Ureter (tissue), 1 donor: ENCODE measurements at regions not wholly inside any gene's neighbourhood (a gene's known extent, or its start where the extent isn't known, plus 50 kb on each side); places are given as distances from the start of the nearest gene placed in this dataset.
"Not testable (repeated sequence)": the region's sequence is repeated elsewhere in the genome, so short reads cannot be mapped to it uniquely, and the experiment has no call there.

Source experiments
- DNase-seq: peaks from one replicate; pipeline ENCODE4 v3.0.0-alpha.2; 2020; ENCODE audit warnings: low spot score
- donor health status: DM: yes; HTN: yes; CAD: no.

DNA sequence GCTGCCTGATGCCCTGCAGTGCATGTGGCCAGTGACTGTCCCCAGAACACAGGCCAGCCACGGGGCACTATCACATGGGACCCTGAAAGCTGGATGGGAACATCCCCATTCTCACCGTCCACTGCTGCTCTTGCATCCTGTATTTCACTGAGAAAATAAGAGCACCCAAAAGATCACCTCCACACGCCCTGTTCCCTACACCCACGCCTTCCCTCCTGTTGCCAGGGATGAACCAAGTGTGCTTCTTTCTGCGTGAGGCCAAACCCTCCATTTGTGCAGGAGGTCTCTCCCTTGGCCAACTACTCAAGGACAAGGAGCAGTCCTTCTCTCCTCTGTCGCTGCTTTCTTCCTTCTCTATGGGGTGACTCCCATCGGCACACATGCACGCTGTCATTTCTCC lies 118.3 kb downstream of the LRRC37A3 start:
- DNase-seq, result not testable (repeated sequence)

DNA sequence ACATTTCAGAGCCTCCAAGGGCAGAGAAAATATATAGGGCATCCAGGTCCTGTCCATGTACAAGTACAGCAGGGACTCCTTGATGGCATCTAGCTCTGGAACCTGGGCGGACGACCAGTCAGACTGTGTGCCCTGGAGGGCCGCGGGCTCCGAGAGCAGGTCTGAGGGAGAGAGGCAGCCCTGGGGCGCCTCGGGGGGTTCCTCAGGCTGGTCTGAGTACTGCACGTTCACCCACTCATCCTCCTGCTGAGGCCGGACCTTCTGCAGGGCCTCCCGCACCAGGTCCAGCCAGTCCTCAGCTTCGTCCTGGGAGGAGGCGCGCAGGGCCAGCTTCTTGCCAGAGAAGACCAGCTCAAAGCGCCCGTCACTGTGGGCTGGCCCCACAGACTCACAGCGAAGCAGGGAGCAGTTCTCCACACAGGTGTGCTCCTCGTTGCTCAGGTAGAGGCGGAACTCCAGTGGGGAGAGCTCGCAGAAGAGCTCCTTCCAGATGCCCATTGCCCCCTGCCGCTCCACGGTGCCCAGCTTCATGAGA lies 118.8 kb downstream of the LRRC37A3 start:
- DNase-seq, result not testable (repeated sequence)

DNA sequence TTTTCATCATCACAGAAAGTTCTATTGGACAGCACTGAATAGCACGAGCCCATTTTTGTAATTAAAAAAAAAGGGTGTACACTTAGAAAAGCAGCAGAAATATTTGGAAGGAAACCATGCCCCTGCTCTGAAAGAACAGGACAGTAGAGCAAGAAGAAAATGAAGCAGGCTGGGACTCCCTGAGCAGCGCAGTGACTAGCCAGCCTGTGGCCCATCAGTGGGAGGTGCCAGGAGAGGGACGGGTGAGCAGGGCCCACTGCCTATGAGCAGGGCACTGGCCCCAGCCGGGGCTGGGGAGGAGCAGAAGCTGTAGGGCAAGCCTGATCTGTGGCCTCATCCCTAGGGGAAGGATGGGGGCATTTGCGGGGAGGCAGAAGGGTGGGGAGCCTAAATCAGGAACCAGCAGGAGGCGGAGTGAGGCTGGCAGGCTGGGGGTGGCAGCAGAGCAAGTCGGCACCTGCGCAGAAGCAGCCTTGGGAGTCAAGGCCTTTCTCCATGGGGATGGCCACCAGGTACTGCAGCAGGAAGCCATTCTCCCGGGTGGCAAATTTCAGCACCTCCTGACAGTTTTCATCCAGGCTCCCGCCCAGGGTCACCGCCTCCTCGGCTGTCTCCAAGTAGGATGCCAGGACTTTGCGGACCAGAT lies 119.6 kb downstream of the LRRC37A3 start:
- not testable (repeated sequence) for DNase-seq

DNA sequence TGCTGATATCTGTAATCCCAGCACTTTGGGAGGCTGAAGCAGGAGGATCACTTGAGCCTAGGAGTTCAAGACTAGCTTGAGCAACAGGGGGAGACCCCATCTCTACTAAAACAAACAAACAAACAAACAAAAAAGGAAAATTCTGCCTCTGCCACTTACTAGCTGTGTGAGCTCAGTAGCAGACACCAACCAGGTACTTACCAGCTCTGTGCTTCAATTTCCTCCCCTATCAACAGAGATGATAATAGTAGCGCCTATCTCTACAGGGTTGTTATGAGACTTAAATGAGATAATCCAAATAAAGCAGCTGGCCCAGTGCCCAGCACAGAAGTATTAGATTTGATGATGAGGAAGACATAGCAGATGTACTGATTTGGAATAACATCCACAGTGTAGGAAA lies 120.3 kb downstream of the LRRC37A3 start:
- DNase-seq, result not testable (repeated sequence)

DNA sequence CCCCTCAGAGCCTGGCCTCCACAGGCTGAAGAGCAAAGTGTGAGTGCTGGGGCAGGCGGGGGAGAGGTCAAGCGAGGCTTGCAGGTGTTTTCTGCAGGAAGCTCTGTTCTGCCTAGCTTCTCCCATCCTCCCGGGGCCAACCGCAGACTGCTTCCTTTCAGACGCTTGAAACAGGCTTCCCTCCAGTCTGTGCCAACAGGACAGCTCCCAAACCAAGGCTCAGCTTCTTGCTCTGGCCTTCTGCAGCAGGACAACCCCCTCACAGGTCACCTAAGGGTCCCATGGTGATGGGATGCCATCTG lies 120.8 kb downstream of the LRRC37A3 start:
- DNase-seq, result not testable (repeated sequence)

DNA sequence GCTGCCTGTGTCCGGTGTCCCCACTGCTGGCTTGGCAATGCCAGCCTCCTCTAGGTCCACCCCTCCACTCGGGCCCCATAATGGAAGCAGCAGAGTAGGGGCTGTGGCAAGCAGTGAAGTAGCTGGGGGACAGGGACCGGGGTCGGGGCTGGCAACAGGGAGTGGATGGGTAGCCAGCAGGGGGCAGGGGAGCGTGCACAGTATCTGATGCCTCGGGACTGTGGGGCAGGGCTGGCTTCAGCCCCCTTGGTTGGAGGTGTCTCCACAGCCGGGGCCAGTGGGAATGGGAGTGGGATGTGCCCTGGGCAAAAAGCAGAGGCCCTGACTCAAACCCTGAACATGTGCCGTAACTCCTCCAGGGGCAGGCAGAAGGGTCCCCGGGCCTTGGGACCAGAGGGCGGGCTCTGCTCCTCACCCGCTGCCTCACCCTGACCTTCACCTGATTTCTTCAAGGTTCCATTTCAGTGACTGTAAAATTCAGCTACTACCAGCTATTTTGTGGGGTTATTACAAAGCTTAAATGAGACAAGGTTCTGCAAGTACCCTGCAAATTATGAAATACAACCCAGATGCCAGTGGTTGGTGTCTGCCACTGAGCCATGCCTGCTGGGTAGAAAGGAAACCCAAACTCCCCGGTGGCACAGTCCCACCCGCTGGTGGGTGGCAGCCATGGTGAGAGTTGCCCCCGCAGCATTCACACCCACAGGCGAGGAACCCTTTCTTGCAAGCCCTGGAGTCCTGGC lies 121.4 kb downstream of the LRRC37A3 start:
- DNase-seq, result not testable (repeated sequence)

DNA sequence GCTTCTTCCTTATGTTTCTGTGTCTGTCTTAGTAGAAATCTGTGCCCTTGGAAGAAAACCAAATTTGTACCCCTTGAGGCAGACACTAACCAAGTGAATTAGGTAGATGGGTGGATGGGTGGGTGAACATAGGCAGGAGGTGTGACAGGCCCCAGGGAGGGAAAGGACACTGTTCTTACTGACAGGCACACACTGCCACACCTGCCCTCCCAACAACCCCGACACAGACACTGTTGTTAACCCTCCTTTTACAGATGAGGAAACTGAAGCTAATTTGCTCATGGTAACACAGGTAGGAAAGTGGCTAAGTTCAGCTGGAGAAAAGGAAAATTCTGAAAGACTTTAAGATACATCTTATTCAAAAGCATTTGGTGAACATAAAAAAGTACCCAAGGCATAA lies 123.9 kb downstream of the LRRC37A3 start:
- DNase-seq, result not testable (repeated sequence)

DNA sequence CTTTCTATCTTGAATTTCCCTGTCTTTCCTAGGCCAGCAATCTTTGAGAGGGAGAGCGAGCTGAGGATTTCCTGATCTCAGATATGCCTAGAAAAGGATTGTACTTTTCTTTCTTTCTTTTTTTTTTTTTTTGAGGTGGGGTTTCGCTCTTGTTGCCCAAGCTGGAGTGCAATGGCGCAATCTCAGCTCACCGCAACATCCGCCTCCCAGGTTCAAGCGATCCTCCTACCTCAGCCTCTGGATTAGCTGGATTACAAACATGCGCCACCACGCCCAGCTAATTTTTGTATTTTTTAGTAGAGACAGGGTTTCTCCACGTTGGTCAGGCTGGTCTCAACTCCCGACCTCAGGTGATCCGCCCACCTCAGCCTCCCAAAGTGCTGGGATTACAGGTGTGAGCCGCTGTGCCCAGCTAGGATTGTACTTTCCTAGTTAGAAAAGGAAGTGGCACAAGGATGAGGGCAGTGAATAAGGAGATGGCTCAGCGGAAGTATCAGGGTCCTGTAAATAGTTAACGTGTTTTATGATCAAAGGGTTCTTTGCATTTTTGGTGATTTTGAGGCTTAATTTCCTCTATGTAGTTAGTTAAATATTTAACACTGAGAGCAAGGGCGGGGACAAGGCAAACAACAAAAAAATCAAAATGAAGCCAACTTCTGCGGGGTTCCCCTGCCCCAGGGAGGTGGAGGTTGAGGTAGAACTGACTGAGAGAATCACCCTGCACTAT lies 124.6 kb downstream of the LRRC37A3 start:
- not testable (repeated sequence) for DNase-seq

DNA sequence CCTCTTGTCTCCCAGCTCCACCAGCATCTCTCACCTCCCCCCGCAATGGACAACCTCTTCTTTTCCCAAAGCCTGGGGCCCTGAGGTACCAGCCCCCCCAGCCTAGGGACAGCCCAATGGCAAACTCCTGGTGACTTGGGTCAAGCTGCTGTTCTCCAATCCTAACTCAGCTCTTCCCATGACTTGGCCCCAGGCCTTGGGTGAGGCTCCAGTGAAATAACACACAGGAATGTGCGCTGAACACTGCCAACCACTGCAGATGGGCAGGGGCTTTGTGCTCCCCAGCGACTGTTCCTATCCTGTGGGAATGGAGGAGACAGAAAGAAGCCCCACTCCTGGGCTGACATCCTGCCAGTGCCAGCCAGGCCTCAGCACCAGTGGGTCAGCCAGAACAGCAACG lies 125.2 kb downstream of the LRRC37A3 start:
- not testable (repeated sequence) for DNase-seq

DNA sequence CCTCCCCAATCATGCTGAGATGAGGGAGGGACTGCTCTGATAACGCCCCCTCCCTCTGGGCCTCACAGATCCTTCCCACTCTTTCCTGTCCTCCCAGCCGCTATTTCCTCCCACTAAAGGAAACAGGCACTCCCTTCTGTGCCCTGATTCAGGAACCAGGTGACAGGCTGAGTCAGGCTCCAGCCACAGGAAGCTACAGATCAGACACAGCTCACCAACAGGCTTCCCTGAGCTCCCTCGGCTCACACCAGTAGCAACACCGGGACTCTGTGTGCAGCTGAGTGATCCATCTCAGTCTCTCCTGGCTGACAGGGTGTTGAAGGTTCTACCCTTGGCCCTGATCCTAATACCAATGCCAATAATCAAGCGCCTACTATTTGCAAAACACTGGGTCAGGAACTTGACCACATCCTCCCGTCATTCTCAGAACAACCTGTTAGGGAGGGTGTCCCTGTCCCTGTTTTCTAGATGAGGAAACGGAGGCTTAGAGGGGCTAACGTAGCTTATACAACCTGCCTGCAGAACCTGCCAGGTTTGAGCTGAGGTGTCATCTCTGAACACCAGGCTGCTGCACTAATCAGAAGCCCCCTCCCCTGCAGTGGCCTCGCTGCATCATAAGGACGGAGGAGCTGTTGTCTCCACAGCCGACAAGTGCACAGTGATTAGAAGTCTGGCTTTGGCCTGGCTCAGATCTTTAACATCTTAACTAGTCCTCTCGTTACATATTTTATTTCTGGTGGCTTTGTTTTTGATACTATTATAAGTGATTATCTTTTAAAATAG lies 126.3 kb downstream of the LRRC37A3 start:
- not testable (repeated sequence) for DNase-seq

DNA sequence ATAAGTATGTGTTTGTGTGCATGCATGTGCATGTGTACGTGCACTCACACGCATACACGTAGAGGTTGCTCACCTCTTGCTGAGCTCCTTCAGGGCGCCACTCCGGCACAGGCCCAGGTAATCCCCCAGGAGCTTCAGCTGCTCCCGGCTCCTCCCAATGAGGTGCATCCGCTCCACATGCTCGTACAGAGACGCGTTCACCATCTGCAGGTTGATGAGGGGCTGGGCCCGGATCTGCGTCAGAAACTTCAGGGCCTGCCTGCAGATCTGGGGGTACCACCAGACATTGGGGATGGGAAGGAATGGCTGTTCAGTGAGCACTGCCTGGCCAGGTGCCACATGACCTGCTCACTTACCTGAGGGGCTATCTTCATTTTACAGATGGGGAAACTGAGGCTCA lies 127.0 kb downstream of the LRRC37A3 start:
- not testable (repeated sequence) for DNase-seq

DNA sequence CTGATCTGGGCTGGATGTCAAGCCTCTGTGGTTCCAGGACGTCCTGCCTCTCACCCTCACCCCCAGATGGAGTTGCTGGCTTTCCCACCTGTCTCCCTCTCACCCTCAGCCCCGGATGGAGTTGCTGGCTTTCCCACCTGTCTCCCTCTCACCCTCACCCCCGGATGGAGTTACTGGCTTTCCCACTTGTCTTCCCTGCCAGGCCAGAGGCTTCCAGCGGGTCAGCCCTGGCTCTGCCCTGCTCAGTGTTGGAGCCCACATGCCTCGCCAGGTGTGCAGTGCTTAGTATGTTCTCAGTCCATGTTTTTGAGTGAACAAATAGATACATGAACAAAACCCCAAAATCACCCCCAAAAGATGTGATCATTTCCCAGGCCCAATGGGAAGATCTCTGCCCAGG lies 127.6 kb downstream of the LRRC37A3 start:
- not testable (repeated sequence) for DNase-seq

DNA sequence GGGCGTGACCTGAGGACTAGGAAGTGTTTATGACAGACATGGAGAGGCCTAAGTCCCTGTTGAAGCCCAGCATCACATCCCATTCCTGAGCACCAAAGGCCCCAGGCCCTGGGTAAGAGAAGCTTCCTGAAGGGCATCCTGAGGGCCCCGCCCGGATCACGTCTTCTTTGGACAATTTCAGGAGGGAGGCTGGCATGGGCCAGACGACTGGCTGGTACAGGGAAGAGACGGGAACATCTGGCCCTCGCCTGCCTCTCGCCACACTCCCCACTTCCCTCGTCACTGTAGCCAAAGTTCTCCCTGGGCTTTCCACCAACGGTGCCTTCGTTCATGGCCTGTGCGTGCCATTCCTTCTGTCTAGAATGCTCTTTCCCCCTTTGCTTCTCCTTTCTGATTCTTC lies 128.1 kb downstream of the LRRC37A3 start:
- DNase-seq, result not testable (repeated sequence)

DNA sequence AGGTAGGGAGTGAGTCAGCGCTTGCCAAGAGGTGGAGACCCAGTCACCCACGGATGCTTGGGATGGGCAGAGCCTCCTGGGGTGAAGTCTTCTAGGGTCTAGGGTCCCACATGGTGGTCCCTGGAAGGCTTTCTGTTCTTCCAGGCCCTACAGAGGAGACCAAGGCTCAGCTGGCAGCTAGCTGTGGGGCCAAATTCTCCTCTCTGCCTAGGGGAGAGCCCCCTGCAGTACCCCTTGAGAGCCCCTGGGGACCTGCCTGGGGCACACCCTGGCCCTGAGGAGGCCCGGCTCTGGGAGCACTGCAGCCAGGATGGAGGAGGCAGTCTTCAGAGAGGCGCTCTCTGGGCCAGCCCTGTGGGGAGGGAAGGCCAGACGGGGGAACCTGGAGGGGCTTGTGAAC lies 128.6 kb upstream of the SMURF2 start:
- DNase-seq, result not testable (repeated sequence)

DNA sequence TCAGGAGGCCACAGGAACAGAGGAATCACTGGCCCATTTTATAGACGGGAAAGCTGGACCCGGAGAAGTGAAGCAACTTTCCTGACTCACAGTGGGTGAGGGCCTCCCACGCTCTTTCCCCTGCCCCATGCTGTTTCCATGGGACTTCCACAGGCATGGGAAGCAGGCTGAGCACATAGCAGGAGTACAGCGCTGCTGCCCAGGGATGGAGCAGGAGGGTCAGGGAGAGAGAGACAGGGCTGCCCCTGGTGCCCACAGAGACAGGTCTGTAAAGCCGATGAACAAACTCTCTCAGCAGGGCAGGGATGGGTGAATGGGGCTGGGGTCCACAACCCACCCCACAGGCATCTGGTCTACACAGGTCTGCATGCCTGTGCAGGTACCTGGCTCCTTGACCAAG lies 128.1 kb upstream of the SMURF2 start:
- not testable (repeated sequence) for DNase-seq

DNA sequence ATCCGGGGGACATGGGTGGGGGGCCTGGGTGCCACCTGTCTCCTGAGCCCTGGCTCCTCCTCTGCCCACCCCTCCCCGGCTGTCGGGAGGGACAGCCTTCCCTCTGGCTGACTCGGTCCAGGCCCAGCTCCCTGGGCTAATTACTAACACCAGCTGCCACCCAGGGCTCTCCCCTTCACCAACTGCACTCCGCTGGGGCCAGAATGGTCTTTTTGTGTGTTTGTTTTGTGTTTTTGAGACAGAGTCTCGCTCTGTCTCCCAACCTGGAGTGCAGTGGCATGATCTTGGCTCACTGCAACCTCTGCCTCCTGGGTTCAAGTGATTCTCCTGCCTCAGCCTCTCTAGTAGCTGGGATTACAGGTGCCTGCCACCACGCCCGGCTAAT lies 126.9 kb upstream of the SMURF2 start:
- DNase-seq, result not testable (repeated sequence)

DNA sequence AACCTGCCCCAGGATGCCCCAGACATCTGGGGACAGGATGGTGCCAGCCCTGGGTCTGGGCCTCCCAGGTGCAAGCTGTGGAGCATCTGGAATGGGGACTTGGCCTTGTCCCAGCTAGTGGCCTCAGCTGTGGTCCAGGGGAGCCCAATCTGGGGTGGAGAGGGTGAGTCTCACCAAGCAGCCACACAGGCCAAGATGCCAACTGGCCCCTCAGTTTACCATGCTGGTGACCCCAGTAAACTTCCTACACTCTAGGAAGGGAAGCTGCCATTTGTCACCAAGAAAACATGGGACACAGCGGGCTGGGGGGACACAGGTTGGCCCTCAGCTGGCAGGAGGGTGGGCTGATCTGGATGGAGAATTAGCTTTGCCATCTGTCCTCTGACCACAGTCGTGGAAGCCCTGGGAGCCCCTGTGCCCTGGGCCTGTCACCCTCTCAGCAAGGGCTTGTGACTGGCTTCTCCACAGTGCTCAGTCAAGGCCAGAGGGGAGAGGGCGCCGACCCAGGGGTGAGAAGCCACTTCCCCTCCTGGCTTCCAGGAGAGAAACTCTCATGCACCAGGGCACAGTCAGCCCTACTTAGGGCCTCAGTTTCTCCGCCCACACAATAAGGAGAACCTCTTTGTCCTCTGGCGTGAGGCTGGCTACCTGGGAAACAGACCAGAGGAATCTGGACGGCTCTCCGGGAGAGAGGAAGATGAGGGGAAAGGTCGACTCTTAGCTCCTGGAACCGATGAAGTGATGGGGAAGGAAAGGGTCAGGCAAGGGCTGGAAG lies 126.4 kb upstream of the SMURF2 start:
- DNase-seq, result no peak

DNA sequence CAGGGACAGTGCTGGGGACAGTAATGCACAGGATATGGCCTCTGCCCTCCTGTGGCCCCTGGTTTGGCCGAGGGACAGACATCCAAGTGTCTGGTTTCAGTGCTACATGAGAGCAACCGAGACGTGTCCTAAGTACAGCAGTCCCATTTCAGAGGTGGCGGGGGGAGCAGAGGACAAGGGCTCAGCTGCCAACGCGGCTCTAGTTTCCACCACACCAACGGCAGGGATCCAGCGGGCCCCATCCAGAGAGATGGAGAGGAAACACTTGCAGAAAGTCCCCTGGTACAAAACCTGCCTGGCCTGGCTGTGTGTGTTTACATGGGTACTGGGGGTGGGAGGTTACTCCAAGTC lies 125.8 kb upstream of the SMURF2 start:
- no peak for DNase-seq

DNA sequence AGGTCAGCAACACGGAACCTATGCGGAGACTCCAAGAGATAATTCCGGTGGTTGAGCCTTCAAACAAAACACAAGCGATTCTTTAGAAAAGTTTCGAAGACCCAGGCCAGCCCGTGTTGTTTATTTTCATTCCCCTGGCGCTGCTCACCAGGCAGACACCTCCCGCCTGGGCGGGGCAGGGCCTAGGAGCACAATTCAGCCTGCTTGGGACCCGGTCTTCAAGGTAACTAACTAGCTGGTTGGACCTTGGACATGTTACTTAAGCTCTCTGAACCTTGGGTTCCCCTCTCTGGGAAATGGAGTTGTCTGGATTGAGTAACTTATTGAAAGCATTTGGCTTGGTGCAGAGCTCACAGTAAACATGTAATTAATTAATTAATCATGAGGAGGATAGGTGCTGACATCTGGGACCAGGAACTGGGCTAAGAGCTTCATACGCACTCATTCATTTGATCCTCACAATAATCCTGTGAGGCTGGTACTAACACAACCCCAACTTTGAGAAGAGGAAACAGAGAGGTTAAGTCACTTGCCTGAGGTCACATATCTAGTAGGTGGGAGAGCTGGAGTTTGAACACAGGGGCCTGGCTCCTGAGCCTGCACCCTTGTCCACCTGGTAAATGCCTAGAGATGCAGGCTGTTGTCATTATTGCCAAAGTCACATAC lies 125.3 kb upstream of the SMURF2 start:
- no peak for DNase-seq

DNA sequence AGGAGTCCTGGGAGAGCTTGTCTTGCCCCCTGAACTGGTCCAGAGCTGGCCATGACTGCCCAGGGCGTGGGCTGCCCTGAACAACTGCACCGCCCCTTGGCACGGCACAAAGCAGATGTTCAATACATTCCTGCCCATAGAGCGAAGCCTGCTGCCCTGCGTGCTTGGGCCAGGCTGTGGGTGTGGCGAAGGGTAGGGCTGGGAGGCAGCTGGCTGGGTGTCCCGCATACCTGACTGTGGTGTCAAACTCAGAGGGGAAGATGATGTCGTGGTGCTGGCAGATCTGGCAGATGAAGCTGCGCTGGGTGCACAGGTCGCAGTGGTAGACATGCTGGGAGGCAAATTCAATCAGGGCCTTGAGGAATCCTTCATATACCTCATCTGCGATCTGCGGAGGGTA lies 124.2 kb upstream of the SMURF2 start:
- DNase-seq, result no peak

DNA sequence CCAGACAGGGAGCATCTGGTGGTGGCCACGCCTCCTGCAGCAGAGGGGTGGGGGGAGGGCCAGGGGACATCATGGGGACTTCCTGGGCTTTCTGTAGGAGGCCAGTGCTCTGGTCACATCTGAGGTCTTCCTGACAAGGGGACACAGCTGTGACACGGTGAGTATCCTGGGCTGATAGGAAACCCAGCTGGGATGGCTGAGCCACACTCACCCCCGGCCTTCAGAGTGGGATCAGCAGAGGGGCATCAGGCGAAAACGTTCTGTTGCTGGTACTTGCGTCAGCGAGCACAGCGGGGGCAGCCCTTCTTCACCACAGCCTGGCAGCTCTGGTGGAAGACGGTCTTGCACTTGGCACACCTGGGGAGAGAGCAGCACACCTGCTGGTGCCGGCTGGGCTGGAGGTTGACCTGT lies 122.9 kb upstream of the SMURF2 start:
- no peak for DNase-seq
